ENCODE measurements at regions not wholly inside any gene's neighbourhood (a gene's known extent, or its start where the extent isn't known, plus 50 kb on each side); places are given as distances from the start of the nearest gene placed in this dataset.

DNA sequence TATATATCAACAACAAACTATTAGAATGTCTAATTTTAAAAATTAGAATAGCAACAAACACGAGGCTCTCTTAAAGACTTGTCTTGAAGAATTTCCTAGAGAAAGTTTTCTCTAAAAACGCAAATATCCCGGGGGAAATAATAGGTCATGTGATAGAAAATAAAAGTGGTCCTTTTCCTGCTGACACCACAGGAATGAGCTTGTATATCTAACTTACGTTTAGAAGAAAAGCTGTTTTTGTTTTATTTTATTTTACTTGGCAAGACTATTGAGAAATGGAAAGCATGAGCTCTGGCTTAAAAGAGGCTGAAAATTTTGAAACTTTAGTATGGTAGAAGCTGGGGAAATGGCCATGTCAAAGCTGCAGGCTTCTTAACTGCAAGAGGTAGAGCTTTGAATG, 465.0 kb downstream of the AGTPBP1 start:
- TF ChIP-seq, protein P1, sequence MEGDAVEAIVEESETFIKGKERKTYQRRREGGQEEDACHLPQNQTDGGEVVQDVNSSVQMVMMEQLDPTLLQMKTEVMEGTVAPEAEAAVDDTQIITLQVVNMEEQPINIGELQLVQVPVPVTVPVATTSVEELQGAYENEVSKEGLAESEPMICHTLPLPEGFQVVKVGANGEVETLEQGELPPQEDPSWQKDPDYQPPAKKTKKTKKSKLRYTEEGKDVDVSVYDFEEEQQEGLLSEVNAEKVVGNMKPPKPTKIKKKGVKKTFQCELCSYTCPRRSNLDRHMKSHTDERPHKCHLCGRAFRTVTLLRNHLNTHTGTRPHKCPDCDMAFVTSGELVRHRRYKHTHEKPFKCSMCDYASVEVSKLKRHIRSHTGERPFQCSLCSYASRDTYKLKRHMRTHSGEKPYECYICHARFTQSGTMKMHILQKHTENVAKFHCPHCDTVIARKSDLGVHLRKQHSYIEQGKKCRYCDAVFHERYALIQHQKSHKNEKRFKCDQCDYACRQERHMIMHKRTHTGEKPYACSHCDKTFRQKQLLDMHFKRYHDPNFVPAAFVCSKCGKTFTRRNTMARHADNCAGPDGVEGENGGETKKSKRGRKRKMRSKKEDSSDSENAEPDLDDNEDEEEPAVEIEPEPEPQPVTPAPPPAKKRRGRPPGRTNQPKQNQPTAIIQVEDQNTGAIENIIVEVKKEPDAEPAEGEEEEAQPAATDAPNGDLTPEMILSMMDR (IDR thresholded peaks at IDR 0.05) = no peak
- no peak for TF ChIP-seq EZH2 (IDR thresholded peaks at IDR 0.05; ENCODE audit: borderline replicate concordance, insufficient read depth, low read depth, low read length, poor library complexity, severe bottlenecking)

All from B cell (primary cell).